ENCODE measurements at regions not wholly inside any gene's neighbourhood (a gene's known extent, or its start where the extent isn't known, plus 50 kb on each side); places are given as distances from the start of the nearest gene placed in this dataset.

GRCh38 chr10:123496996-123497660, 169.0 kb upstream of the GPR26 start:
- Histone ChIP-seq H3K4me1 (ENCODE audit: insufficient read depth, low read length) (no peaks in the 10 kb centered on the region), H3K4me3 (ENCODE audit: low read depth in 1 of 2, low read length in 2 of 2) (no peak overlapping the region), H4K20me1 (ENCODE audit: insufficient read depth, low read length) (no peaks in the 10 kb centered on the region), H3K36me3 (ENCODE audit: insufficient read depth, low read length) (no peaks in the 10 kb centered on the region), H3K9me3 (ENCODE audit: insufficient read depth, low read length, severe bottlenecking) (no peaks in the 10 kb centered on the region), H3K27ac (ENCODE audit: low read length) (no peak overlapping the region), H3K4me2 (ENCODE audit: insufficient read depth, low read length) (no peak overlapping the region), H3K79me2 (ENCODE audit: insufficient read depth, low read length) (no peaks in the 10 kb centered on the region), H3K27me3 (ENCODE audit: insufficient read depth, low read length, poor library complexity) (peaks cover 15% of the 10 kb centered on the region), H2AFZ (ENCODE audit: low read depth, low read length) (no peak overlapping the region), H3K9ac (ENCODE audit: low read depth, low read length) (no peak overlapping the region)
- no peak for DNase-seq
- no peak for ATAC-seq (ENCODE audit: insufficient read depth, low read depth)
- no peak for TF ChIP-seq EZH2 (IDR thresholded peaks at IDR 0.05; ENCODE audit: borderline replicate concordance, low read depth, low read length, severe bottlenecking)
- TF ChIP-seq, protein P1, sequence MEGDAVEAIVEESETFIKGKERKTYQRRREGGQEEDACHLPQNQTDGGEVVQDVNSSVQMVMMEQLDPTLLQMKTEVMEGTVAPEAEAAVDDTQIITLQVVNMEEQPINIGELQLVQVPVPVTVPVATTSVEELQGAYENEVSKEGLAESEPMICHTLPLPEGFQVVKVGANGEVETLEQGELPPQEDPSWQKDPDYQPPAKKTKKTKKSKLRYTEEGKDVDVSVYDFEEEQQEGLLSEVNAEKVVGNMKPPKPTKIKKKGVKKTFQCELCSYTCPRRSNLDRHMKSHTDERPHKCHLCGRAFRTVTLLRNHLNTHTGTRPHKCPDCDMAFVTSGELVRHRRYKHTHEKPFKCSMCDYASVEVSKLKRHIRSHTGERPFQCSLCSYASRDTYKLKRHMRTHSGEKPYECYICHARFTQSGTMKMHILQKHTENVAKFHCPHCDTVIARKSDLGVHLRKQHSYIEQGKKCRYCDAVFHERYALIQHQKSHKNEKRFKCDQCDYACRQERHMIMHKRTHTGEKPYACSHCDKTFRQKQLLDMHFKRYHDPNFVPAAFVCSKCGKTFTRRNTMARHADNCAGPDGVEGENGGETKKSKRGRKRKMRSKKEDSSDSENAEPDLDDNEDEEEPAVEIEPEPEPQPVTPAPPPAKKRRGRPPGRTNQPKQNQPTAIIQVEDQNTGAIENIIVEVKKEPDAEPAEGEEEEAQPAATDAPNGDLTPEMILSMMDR (IDR thresholded peaks at IDR 0.05; ENCODE audit: borderline replicate concordance, extremely low read depth, low read length, poor library complexity, severe bottlenecking): no peak

GRCh38 chr10:123500110-123500509, 166.0 kb upstream of the GPR26 start:
- no peaks in the 10 kb centered on the region for H3K36me3 ChIP-seq (ENCODE audit: insufficient read depth, low read length)
- TF ChIP-seq, protein P1 (IDR thresholded peaks at IDR 0.05; ENCODE audit: borderline replicate concordance, extremely low read depth, low read length, poor library complexity, severe bottlenecking): no peak
- TF ChIP-seq EZH2 (IDR thresholded peaks at IDR 0.05; ENCODE audit: borderline replicate concordance, low read depth, low read length, severe bottlenecking): no peak
- H3K4me2 ChIP-seq (ENCODE audit: insufficient read depth, low read length): no peak overlapping the region
- no peaks in the 10 kb centered on the region for H4K20me1 ChIP-seq (ENCODE audit: insufficient read depth, low read length)
- H2AFZ ChIP-seq (ENCODE audit: low read depth, low read length): no peak overlapping the region
- no peaks in the 10 kb centered on the region for H3K9me3 ChIP-seq (ENCODE audit: insufficient read depth, low read length, severe bottlenecking)
- H3K4me1 ChIP-seq (ENCODE audit: insufficient read depth, low read length): no peaks in the 10 kb centered on the region
- no peak for ATAC-seq (ENCODE audit: insufficient read depth, low read depth)
- no peak overlapping the region for H3K4me3 ChIP-seq (ENCODE audit: low read depth in 1 of 2, low read length in 2 of 2)
- no peaks in the 10 kb centered on the region for H3K79me2 ChIP-seq (ENCODE audit: insufficient read depth, low read length)
- no peak overlapping the region for H3K9ac ChIP-seq (ENCODE audit: low read depth, low read length)
- DNase-seq: no peak
- peaks cover 18% of the 10 kb centered on the region for H3K27me3 ChIP-seq (ENCODE audit: insufficient read depth, low read length, poor library complexity)
- no peak overlapping the region for H3K27ac ChIP-seq (ENCODE audit: low read length)

DNA sequence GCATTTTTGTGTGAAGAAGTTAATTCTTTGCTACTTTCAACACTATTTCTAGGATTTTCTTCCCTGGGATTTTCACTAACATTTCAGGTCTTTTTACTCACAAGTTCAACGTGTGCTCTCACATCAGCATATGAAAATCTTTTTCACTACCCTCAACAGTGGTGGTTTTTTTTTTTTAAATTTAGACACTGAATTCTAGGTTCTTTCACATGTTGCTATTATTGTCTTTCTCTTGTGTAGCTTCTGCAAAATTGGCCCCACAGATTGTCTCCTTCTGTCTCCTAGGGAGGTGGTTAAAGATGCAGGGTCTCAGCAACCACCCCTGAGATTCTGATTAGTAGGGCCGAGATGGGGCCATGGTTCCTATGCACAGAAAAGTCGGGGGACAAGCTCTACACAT, 165.0 kb upstream of the GPR26 start:
- Histone ChIP-seq H3K9ac (ENCODE audit: low read depth, low read length) (no peak overlapping the region), H3K4me3 (ENCODE audit: low read depth in 1 of 2, low read length in 2 of 2) (no peak overlapping the region), H3K27me3 (ENCODE audit: insufficient read depth, low read length, poor library complexity) (peaks cover 18% of the 10 kb centered on the region), H3K36me3 (ENCODE audit: insufficient read depth, low read length) (no peaks in the 10 kb centered on the region), H3K9me3 (ENCODE audit: insufficient read depth, low read length, severe bottlenecking) (no peaks in the 10 kb centered on the region), H3K79me2 (ENCODE audit: insufficient read depth, low read length) (no peaks in the 10 kb centered on the region), H3K4me2 (ENCODE audit: insufficient read depth, low read length) (no peak overlapping the region), H2AFZ (ENCODE audit: low read depth, low read length) (no peak overlapping the region), H3K27ac (ENCODE audit: low read length) (no peak overlapping the region), H4K20me1 (ENCODE audit: insufficient read depth, low read length) (no peaks in the 10 kb centered on the region), H3K4me1 (ENCODE audit: insufficient read depth, low read length) (no peaks in the 10 kb centered on the region)
- ATAC-seq (ENCODE audit: insufficient read depth, low read depth): no peak
- DNase-seq: no peak
- no peak for TF ChIP-seq EZH2 (IDR thresholded peaks at IDR 0.05; ENCODE audit: borderline replicate concordance, low read depth, low read length, severe bottlenecking)
- TF ChIP-seq, protein P1 (IDR thresholded peaks at IDR 0.05; ENCODE audit: borderline replicate concordance, extremely low read depth, low read length, poor library complexity, severe bottlenecking): no peak

Measured in DND-41 (cell line).